ENCODE measurements at regions not wholly inside any gene's neighbourhood (a gene's known extent, or its start where the extent isn't known, plus 50 kb on each side); places are given as distances from the start of the nearest gene placed in this dataset.

GRCh38 chr16:35908152-35908551 is 2448.7 kb downstream of the TP53TG3F start:
- H3K27ac ChIP-seq = no peak overlapping the region
- TF ChIP-seq, protein P1, sequence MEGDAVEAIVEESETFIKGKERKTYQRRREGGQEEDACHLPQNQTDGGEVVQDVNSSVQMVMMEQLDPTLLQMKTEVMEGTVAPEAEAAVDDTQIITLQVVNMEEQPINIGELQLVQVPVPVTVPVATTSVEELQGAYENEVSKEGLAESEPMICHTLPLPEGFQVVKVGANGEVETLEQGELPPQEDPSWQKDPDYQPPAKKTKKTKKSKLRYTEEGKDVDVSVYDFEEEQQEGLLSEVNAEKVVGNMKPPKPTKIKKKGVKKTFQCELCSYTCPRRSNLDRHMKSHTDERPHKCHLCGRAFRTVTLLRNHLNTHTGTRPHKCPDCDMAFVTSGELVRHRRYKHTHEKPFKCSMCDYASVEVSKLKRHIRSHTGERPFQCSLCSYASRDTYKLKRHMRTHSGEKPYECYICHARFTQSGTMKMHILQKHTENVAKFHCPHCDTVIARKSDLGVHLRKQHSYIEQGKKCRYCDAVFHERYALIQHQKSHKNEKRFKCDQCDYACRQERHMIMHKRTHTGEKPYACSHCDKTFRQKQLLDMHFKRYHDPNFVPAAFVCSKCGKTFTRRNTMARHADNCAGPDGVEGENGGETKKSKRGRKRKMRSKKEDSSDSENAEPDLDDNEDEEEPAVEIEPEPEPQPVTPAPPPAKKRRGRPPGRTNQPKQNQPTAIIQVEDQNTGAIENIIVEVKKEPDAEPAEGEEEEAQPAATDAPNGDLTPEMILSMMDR (IDR thresholded peaks at IDR 0.05) = no peak
- TF ChIP-seq ZFX (IDR thresholded peaks at IDR 0.05; ENCODE audit: borderline replicate concordance) = no peak

DNA sequence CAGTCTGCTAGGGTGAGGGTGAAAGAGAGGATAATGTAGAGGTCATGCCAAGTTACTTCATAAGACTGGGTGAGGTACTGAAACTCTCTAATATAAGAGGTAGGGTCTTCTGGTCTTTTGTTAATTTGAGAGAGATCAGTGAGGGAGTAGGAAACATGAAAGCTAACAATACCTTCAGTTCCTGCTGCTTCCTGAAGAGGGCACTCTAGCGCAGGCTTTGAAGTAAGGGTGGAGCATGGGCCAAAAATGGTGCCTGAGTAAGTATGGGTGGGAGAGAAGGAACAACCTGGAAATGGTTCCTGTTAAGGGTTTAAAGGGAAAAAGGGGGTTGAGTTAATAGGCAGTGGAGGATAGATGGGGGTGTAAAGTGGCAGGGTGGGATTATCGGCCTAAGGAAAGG is 2449.5 kb downstream of the TP53TG3F start:
- H3K27ac ChIP-seq = no peak overlapping the region
- TF ChIP-seq, protein P1 (IDR thresholded peaks at IDR 0.05) = peak; percentile 85
- TF ChIP-seq ZFX (IDR thresholded peaks at IDR 0.05; ENCODE audit: borderline replicate concordance) = no peak

DNA sequence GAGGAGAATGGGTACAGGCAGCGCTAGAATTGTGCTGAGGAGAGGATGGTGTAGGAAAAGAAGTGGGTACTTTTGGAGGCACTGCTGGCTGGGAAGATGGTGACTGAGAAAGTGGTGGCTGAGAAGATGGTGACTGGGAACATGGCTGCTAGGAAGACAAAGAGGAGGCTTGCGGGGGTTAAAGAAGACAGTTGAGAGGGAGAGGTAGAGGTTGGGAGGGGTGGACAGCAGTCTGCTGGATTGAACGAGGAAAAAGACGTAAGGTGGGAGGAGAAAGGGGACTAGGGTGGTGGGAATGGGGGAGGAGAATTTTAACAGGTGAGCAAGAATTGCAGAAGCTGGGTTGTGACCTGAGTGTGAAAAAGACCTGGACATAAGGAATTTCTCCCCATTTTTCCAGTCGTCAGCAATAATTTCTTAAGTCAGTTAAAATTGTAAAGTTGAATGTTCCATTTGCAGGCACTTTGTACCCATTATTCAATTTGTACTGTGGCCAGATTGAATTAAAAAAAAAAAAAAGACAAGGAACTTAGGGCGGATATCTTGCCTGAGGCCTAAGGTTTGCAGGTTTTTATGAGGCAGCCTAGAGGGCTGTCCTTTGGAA is 2450.0 kb downstream of the TP53TG3F start:
- H3K27ac ChIP-seq = no peak overlapping the region
- no peak for TF ChIP-seq ZFX (IDR thresholded peaks at IDR 0.05; ENCODE audit: borderline replicate concordance)
- TF ChIP-seq, protein P1 (IDR thresholded peaks at IDR 0.05) = 0 out of 2 replicates have a peak, but pooled peaks have one; percentile 28

GRCh38 chr16:35910409-35910808 is 2451.0 kb downstream of the TP53TG3F start:
- no peak for TF ChIP-seq ZFX (IDR thresholded peaks at IDR 0.05; ENCODE audit: borderline replicate concordance)
- TF ChIP-seq, protein P1 (IDR thresholded peaks at IDR 0.05) = no peak
- no peak overlapping the region for H3K27ac ChIP-seq

- no peak overlapping the region for H3K27ac ChIP-seq
- TF ChIP-seq, protein P1 (IDR thresholded peaks at IDR 0.05) = no peak
- no peak for TF ChIP-seq ZFX (IDR thresholded peaks at IDR 0.05; ENCODE audit: borderline replicate concordance)
Measured at GRCh38 chr16:35911899-35912298, 2452.5 kb downstream of the TP53TG3F start.

GRCh38 chr16:35931722-35932121 is 2472.3 kb downstream of the TP53TG3F start:
- TF ChIP-seq, protein P1 (IDR thresholded peaks at IDR 0.05) = no peak
- TF ChIP-seq ZFX (IDR thresholded peaks at IDR 0.05; ENCODE audit: borderline replicate concordance) = no peak
- H3K27ac ChIP-seq = no peak overlapping the region
